GM04503 (cell line): ENCODE measurements at regions not wholly inside any gene's neighbourhood (a gene's known extent, or its start where the extent isn't known, plus 50 kb on each side); places are given as distances from the start of the nearest gene placed in this dataset.
"Not testable (repeated sequence)": the region's sequence is repeated elsewhere in the genome, so short reads cannot be mapped to it uniquely, and the experiment has no call there.

Source experiments
- DNase-seq: peaks from one replicate; pipeline ENCODE4 v3.0.0-alpha.2; 2012; ENCODE audit warnings: low read depth

DNA sequence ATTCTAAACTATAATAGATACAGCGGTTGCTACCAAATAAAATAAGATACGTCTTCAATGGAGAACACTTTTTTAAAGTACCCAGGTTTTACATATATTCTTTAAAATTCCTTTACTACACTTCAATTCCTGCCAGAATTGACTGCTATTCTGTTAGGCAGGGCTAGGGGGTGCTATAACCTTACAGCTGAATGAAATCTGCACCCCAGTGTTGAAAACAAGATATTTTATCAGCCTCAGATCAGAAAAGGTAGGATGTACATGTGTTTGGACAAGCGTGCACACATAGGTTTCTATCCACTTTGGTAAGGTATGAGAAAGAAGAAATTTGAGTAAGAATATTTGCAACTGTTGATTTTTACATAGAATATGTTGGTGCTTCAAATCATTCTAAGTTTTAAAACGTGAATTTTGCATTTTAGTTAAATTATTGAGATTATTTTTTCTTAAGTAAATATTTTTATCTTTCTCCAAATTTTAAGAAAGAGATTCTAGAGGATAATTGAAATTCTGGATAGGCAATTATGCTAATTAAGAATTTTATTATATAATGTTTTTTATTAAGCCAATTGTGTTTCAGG is 490.8 kb upstream of the ADGRL4 start:
- no peak for DNase-seq

DNA sequence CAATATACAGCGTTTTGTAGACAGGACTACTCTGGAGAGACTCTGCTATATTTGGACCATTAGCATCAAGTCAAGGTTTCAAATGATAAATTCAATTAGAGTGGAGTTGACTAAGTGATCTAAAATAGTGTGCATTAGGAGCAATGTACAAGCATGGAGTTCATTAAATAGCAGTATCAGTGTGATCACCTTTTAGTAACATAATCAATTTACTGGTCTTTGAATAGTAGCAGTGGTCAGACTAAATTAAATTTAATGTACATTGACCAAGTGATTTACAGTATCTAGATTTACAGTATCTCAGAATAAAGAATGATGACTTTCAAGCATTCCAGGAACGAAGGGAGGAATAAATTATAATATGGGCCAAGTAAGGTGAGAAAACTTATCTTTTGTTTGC is 489.6 kb upstream of the ADGRL4 start:
- no peak for DNase-seq

DNA sequence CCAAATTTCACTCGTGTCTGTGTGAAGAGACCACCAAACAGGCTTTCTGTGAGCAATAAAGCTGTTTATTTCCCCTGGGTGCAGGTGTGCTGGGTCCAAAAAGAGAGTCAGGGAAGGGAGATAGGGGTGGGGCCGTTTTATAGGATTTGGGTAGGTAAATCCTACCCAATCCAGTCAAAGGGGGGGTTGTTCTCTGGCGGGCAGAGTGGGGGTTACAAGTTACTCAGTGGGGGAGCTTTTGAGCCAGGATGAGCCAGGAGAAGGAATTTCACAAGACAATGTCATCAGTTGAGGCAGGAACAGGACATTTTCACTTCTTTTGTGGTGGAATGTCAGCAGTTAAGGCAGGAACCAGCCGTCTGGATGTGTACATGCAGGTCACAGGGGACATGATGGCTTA is 487.2 kb upstream of the ADGRL4 start:
- DNase-seq, result not testable (repeated sequence)

DNA sequence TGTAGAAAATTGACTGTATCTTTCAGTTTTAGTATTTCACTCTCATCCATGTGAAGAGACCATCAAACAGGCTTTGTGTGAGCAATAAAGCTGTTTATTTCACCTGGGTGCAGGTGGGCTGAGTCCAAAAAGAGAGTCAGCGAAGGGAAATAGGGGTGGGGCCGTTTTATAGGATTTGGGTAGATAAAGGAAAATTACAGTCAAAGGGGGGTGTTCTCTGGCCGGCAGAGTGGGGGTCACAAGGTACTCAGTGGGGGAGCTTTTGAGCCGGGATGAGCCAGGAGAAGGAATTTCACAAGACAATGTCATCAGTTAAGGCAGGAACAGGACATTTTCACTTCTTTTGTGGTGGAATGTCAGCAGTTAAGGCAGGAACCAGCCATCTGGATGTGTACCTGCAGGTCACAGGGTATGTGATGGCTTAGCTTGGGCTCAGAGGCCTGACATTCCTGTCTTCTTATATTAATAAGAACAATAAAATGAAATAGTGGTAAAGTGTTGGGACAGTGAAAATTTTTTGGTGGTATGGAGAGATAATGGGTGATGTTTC is 482.1 kb upstream of the ADGRL4 start:
- DNase-seq, result not testable (repeated sequence)

DNA sequence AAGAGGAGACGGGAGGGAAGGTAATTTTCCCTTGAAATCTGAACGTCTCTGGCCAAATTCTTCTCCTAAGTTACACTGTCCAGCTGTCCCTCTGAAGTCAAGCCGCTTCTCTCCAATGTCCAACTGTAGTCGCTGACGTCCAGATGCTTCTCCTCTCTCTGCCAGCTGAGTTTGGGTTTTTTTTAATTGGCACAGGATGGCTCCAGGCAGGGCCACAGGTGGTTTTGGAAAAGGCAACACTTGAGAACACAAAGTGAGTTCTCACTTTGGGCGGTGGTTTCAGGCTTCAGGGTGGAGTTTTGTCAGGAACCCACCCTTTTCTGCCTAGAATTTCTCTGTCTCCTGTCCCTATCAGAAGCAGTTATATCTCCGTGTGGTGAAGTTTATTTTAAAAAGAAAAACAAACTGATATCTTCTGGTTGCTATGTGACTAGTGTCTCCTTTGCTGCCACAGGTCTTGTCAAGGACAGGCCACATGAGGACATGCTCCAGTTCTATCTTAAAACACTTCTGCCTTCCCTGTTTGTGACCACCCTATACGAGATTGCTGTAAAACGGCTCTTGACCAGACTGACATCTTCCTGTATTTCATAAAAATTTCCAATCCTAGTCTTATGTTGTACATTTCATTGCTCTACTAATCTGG is 472.3 kb upstream of the ADGRL4 start:
- DNase-seq, result no peak

DNA sequence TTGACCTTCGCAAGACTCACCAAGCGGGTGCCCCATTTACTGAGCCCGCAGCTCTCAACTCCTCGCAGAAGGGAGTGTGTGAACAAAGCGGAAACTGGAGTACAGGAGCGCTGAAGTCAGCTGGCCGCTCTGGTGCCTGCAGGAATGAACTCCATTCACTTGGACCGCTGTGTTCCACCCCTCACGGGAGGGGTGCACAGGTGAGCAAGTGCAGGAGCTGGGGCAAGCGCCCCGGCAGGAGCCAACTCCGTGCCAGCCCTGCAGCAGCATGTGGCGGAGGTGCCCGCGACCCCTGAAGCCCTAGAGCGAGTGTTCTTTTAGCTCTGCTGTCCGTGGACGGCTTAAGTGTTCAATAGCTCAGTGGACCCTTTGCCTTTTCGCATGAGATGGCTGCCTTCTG is 471.6 kb upstream of the ADGRL4 start:
- no peak for DNase-seq

DNA sequence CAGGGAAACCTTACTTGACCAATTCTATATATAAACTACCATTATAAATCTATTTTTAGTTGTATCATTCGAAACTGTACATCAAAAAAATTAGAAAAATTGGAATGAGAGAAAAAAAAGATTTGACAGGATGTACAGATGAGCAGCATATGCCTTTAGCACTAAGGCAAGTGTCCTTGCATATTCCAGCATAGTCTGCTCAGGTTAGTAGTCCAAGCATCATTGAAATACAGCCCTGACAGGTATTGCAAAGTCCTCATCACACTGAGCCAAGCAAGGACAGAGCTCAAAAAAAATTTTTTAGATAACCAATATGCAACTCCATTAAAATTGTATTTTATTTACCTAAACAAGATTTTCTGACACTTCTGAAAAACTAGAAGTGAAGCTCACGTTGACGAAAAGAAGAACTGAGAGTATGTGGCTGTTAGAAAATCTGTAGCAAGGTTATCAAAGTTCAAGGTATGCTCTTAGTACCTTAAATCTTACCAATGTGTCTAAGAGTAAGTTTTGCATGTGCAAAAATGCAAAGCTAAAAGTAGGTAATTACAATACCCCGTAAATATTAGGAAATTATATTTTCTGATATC is 465.6 kb upstream of the ADGRL4 start:
- DNase-seq, result no peak

DNA sequence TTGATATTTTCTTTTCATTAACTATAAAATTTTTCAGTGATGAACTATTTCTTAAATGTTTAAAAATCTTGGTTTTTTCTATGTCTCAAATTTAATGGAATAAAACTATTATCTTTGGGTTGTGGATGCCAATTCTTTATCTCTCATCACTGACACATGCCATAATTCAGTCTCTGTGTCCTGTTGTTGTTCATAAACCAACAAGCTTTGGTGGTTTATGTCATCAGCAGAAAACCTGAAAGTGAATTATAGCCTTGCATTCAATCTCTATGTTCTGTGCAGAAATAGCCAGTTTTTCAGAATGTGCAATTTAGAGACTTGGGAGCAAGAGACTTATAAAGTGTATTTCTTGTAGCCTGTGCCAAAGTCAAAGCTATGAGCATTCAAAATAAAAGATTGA is 462.6 kb upstream of the ADGRL4 start:
- no peak for DNase-seq

DNA sequence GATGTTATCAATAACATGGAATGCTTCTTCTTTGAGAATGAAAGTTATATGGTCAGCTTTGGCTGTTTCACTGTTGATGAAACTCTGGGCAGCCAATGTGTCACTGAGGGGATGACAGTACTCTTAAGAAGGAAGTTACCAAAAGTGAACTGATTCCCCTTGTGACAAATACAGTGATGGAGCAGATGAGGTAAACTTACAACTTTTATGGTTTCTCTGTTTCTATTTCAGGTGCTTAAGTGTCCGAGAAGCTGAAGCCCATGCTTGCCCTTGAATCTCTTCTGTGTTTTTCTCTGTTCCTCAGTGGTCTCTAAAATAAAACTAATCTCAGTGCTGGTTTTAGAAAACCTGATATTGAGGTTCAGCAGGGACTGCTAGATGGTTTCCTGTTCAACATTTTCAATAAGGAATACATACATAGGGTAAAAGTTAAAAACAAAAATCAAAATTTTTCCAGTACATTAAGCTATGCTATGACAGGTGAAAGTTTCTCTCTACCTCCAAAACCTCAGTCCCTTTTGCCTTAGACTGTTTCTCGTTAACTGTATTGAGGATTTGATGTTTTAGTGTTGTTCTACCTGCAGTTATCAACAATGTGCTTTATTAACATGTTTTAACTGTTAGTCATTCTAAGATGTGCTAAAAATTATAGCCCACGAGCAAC is 454.4 kb upstream of the ADGRL4 start:
- no peak for DNase-seq

DNA sequence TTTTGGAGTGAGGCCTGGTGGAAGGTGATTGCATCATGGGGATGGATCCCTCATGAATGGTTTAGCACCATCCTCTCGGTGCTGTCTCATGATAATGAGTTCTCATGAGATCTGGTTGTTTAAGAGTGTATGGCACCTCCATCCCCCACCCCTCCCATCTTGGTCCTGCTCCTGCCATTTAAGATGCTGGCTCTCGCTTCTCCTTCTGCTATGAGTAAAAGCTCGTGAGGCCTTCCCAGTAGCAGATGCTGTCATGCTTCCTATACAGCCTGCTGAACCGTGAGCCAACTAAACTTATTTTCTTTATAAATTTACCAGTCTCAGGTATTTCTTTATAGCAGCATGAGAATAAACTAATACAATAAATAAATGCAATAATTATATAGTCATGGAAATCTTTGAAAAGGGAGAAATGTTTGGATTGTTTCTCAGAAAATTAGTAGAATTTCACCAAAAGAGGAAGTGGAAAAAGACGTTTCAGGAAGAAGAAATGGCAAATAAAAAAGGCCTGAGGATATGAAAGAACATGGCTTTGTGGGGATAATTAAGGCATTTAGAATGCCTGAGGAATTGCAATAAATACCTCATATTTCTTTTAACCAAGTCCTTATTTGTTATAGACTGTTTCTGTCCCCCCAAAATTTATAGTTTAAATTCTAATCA is 451.2 kb upstream of the ADGRL4 start:
- no peak for DNase-seq

DNA sequence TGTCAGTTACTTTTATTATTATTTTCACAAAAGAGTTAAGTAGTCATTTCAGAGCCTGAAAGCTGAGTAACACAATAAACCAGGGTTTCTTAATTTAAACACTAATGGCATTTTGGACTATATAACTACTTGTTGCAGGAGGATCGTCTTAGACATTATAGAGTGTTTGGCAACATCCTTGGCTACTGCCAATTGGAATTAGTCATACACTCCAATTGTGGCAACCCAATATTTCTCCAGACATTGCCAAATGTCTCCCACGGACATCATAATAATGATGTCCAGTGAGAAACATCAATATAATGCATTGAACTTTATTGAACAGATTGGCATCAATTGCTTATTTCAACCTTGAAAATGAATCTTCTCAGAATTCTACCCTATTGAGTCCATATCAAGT is 441.9 kb upstream of the ADGRL4 start:
- DNase-seq, result no peak

DNA sequence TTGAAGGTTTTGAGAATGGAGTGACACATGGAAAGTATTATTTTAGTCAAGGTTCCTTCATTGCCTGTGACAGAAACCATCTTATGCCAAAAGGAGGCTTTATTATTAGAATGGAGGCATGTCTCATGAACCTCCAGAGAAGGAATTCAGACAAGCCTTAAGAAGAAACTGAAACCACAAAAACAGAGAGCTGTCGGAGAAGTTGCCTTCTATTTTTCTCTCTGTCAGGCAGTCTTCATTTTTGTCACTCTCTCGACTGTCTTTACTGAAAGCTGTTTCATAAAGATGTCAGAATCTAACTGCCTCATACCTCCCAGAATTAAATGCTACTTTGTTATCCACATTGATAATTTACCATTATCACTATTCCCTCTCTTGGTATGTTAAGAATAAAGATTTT is 434.7 kb upstream of the ADGRL4 start:
- DNase-seq, result no peak

DNA sequence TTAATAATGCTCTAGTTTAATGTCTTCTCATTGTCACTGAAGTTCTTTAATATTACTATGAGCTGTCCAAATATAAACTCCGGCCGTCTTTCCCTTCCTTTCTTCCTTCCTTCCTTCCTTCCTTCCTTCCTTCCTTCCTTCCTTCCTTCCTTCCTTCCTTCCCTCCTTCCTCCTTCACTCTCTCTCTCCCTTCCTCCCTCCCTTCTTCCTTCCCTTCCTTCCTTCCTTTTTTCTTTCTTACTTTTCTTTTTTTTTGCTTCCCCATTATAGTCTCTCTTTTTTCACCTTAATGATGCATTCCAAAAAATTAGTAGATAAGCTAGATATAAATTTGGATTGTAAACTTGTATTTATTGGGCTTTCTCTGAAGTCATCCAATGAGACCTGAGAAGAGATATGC is 431.0 kb upstream of the ADGRL4 start:
- no peak for DNase-seq

DNA sequence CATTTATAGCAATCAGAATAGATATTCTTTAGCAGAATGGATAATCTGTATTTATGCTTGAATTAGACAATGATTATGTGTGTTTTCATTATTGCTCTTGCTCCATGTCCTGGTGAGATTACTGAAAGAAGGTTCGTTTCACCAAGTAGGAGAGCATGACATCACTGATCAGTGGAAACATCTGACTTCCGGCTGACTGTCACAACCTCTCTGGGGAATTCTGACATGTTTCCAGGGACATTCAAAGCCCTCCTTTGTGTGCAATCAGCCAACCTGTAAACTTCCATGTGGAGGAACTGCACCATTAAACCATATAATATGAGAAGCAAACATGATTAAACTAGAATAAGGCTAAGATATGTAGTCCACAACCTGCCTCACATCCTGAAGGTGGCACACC is 424.8 kb upstream of the ADGRL4 start:
- no peak for DNase-seq

DNA sequence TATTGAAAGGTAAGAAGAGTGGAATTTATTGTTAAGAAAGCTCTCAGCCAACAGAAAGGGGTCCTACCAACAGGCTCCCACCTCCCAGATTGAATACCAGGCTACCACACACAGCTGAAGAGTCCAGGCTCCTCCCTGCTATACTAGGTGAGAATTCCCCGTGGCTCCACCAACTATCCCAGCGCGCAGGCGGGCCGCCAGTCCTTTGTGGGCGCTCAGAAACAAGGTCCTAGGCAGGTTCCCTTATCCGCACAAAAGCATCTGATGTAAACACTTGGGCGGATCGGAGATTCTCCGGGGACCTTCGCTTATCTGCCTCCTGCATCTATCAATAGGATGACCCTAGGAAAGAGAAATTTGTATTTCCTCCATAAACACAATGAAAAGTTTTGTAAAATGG is 423.9 kb upstream of the ADGRL4 start:
- no peak for DNase-seq

DNA sequence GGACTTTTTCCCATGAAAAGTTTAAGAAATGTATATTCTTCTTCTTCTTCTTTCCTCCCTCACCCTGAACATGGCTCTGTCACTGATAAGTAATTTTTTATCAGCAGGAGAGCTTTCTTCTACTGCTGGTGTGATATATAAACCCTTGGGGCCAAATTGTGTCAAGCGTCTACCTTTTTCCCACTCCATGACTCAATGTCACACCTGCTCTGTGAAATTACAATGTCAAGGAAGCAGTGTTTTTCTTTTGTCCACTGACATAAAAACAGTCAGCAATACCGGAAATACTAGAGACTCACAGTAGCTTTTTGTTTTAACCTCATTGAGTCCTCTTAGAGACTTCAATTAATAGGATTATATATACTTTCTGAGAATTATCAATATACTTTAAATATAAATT is 416.2 kb upstream of the ADGRL4 start:
- DNase-seq, result no peak

DNA sequence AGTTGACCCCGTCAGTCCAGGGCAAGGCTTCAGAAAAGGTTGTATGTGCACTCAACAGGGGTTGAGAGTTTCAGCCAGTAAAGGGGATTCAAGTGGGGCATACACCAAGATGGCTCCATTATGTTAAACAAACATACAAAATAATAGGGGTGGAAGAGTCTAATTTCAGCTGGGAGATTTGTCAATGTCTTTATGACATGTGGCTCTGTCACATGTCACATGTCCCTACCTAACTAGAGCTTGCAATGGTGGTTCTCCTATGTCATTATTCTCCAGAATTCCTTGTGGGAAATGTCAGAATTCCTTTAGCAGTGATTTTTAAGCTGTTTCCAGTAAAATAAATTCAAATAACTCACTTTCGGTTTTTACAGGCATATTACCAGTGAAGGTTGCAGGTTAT is 392.0 kb upstream of the ADGRL4 start:
- no peak for DNase-seq

DNA sequence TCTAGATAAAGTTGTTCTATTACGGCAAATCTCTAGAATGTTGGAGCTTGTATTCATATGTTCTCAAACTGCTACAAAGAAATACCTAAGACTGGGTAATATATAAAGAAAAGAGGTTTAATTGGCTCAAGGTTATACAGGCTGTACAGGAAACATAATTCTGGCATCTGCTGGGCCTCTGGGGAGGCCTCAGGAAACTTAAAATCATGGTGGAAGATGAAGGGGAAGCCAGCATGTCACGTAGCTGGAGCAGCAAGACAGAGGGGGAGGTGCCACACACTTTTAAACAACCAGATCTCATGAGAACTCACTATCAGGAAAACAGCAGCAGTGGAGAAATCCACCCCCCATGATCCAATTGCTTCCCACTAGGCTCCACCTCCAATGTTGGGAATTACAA is 390.4 kb upstream of the ADGRL4 start:
- no peak for DNase-seq

DNA sequence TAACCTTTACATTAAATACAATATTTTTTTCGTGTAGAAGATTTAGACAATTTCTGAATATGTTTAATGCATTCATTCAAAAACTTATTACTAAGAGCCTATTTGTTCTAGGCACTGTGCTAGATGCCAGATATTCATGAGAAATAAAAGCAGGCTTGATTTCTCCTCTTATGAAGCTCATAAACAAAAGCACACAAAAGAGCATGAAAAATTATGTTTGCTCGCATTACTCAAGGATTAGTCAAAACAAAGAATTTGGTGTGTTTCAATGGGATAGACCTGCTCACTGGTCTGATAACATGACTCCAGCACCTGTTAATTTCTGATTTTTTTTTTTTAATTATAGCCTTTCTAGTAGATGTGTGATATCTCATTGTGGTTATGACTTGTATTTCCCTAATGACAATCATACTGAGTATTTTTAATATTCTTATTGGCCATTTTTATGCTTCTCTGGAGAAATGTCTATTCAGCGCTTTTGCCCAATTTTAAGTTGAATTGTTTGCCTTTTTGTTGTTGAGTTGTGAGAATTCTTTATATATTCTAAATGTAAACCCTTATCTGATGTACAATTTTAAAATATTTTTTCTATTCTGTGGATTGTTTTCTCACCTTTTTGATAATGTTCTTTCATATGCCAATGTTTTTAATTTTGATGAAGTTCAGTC is 382.3 kb upstream of the ADGRL4 start:
- no peak for DNase-seq

DNA sequence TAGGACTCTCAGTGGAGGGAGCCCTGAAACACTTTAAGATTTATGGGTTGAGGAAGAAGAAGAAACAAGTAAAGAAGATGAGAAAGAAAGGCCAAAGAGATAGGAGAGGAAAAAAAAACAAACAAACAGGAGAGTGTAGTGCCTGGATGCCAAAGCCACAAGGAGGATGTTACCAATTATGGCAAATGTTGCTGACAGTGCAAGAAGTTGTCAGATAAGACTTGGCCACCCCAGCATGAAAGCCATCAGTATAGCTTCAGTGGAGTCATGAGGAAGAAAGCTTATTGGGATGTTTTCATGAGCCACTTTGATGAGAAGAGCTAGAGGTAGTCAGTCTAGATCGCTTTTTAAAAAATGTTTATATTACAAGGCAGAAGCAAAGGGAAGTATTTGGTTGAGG is 380.2 kb upstream of the ADGRL4 start:
- no peak for DNase-seq

DNA sequence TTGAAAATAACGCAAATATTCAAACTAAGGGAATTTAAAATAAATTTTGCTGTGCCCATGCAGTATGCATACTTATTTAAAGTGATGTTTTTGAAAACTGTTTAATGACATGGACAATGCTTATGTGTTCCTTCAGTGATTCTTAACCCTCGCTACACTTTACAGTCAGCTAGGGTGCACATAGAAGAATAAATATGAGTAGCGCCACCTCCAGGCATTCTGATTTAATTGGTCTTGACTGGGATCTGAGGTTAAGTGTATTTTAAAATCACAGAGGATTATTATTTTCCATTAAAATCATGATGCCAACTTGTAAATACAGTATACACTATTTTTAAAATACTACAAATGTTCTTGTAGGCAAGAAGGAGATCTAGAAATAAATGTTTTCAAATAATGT is 373.5 kb upstream of the ADGRL4 start:
- DNase-seq, result no peak

DNA sequence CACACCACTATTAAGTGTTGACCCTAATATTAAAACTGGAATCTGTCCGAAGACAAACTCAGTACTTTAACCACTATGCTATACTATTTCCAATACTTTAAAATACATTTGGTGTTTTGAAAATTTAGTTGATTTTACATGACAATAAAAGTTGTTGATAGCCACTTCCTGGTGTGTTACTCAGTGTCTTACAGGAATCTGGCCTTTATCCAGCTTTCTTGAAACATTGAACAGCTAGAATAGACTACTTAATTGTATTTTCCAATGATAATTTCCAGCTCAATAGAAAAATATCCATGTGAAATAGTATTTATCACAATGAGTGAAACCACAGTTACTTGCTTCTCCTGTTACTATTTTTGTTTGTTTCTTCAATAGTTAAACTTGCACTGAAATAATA is 369.6 kb upstream of the ADGRL4 start:
- DNase-seq, result no peak
